ENCODE measurements at regions not wholly inside any gene's neighbourhood (a gene's known extent, or its start where the extent isn't known, plus 50 kb on each side); places are given as distances from the start of the nearest gene placed in this dataset.

DNA sequence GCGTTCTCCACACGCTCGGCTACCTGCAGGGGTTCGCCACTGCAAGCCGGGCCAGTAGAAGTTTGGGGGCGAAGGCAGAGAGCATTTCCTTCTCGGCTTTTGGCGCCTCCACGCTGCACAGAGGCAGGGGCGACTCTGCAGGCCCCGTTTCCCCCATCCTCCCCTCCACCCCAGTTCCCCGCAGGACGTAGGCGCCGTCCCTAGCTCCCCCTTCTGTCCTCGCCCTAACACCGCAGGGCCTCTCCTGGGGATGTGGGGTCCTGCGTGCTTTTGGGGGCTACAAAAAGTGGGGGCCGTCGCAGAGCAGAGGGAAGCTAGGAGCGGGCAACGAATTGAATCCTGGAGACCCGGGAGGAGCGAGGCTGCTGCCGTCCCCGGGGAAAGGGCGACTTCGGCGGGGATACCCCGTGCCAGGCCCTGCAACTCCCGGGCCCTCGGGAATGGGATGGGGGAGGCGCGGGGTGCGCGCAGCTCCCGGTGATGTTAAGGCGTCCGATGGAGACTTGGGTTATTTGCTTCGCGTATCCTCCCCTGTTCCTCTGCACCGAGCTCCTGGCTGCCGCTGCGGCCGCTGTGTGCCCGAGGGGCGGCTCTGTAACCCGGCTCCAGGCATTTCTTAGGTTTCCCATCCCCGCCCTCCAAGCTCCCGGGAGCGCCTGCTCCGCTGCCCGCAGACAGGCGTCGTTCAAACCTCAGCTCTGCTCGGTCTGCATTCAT lies 255.9 kb upstream of the SOX21 start (continued):
- TF ChIP-seq ZNF26 (tag by site-specific recombination; IDR thresholded peaks at IDR 0.05) (no peak), ZNF146 (tag by site-specific recombination; IDR thresholded peaks at IDR 0.05) (no peak), ZNF23 (tag by site-specific recombination; IDR thresholded peaks at IDR 0.05; ENCODE audit: borderline replicate concordance) (no peak), ZNF610 (tag by site-specific recombination; IDR thresholded peaks at IDR 0.05; ENCODE audit: borderline replicate concordance) (no peak), ZNF768 (tag by site-specific recombination; IDR thresholded peaks at IDR 0.05) (no peak), ZNF558 (tag by site-specific recombination; IDR thresholded peaks at IDR 0.05) (no peak), ZNF211 (tag by site-specific recombination; IDR thresholded peaks at IDR 0.05; ENCODE audit: low read depth) (no peak), YY2 (tag by site-specific recombination; IDR thresholded peaks at IDR 0.05) (no peak), ZSCAN5A (tag by site-specific recombination; IDR thresholded peaks at IDR 0.05) (no peak), ZNF169 (tag by site-specific recombination; IDR thresholded peaks at IDR 0.05) (no peak), PRDM4 (tag by site-specific recombination; IDR thresholded peaks at IDR 0.05) (no peak), ZFP37 (tag by site-specific recombination; IDR thresholded peaks at IDR 0.05) (peak; percentile 63; the same call in 1 of the 2 replicates), WT1 (tag by site-specific recombination; IDR thresholded peaks at IDR 0.05) (no peak; the same call in 1 of the 2 replicates), ZNF626 (tag by site-specific recombination; IDR thresholded peaks at IDR 0.05) (no peak), ZFHX2 (tag by site-specific recombination; conservative IDR thresholded peaks at IDR 0.05) (no peak), ZNF133 (tag by site-specific recombination; IDR thresholded peaks at IDR 0.05) (no peak), TCF7L2 (IDR thresholded peaks at IDR 0.05; ENCODE audit: borderline replicate concordance, low read depth, low read length) (no peak), KLF8 (tag by site-specific recombination; IDR thresholded peaks at IDR 0.05) (0 out of 2 replicates have a peak, but pooled peaks have one; percentile 22), ZNF202 (tag by site-specific recombination; IDR thresholded peaks at IDR 0.05; ENCODE audit: borderline replicate concordance) (no peak), ZNF561 (tag by site-specific recombination; IDR thresholded peaks at IDR 0.05; ENCODE audit: borderline replicate concordance) (peak; percentile 78), ZNF274 (IDR thresholded peaks at IDR 0.05; ENCODE audit: low read length) (no peak), ZNF274 (tag by site-specific recombination; IDR thresholded peaks at IDR 0.05; ENCODE audit: borderline replicate concordance) (no peak), ZNF76 (tag by site-specific recombination; IDR thresholded peaks at IDR 0.05; ENCODE audit: borderline replicate concordance, low read depth) (no peak; the same call in 1 of the 2 replicates), ZNF639 (tag by site-specific recombination; IDR thresholded peaks at IDR 0.05) (no peak), ZNF426 (tag by site-specific recombination; IDR thresholded peaks at IDR 0.05) (no peak), KLF7 (tag by site-specific recombination; IDR thresholded peaks at IDR 0.05; ENCODE audit: borderline replicate concordance) (no peak), GLI2 (tag by site-specific recombination; IDR thresholded peaks at IDR 0.05; ENCODE audit: borderline replicate concordance, low read depth) (no peak), SALL2 (tag by site-specific recombination; IDR thresholded peaks at IDR 0.05; ENCODE audit: borderline replicate concordance) (no peak), OSR2 (tag by site-specific recombination; IDR thresholded peaks at IDR 0.05) (peak; percentile 9; the same call in 1 of the 2 replicates)
- TF ChIP-seq, protein P1, sequence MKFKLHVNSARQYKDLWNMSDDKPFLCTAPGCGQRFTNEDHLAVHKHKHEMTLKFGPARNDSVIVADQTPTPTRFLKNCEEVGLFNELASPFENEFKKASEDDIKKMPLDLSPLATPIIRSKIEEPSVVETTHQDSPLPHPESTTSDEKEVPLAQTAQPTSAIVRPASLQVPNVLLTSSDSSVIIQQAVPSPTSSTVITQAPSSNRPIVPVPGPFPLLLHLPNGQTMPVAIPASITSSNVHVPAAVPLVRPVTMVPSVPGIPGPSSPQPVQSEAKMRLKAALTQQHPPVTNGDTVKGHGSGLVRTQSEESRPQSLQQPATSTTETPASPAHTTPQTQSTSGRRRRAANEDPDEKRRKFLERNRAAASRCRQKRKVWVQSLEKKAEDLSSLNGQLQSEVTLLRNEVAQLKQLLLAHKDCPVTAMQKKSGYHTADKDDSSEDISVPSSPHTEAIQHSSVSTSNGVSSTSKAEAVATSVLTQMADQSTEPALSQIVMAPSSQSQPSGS (tag by site-specific recombination; IDR thresholded peaks at IDR 0.05; ENCODE audit: low read depth) = no peak
- TF ChIP-seq, protein P2, sequence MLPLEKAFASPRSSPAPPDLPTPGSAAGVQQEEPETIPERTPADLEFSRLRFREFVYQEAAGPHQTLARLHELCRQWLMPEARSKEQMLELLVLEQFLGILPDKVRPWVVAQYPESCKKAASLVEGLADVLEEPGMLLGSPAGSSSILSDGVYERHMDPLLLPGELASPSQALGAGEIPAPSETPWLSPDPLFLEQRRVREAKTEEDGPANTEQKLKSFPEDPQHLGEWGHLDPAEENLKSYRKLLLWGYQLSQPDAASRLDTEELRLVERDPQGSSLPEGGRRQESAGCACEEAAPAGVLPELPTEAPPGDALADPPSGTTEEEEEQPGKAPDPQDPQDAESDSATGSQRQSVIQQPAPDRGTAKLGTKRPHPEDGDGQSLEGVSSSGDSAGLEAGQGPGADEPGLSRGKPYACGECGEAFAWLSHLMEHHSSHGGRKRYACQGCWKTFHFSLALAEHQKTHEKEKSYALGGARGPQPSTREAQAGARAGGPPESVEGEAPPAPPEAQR (tag by site-specific recombination; IDR thresholded peaks at IDR 0.05) = no peak

All from HEK293 (cell line).